SK-N-SH (cell line): ENCODE measurements at regions not wholly inside any gene's neighbourhood (a gene's known extent, or its start where the extent isn't known, plus 50 kb on each side); places are given as distances from the start of the nearest gene placed in this dataset.

Experiments used
- CTCF ChIA-PET: fragments of 300-600, 350-600 bp; formaldehyde crosslinking; extraction: SDS; loops from one replicate; lab custom pipeline; 2021; lab: Yijun Ruan, JAX
- POLR2A ChIA-PET: fragments of 350-600 bp; sonication (Branson Sonifier 250); formaldehyde crosslinking; extraction: SDS; loops from one replicate; lab custom pipeline; 2020; ENCODE audit warnings: antibody characterized with exemption, inconsistent platforms; lab: Yijun Ruan, JAX
- DNase-seq: peaks from one replicate; pipeline ENCODE4 v3.0.0; 2012
- H2AFZ ChIP-seq: fragments of 200-600 bp; sonication (generic); 2 replicates; pipeline ENCODE4 v1.8.1; 2016; ENCODE audit warnings: antibody characterized with exemption, mild to moderate bottlenecking, low read depth
- H3F3A ChIP-seq: fragments of 200-600 bp; sonication (generic); replicated peaks from 2 replicates; pipeline ENCODE3; 2016; ENCODE audit warnings: antibody characterized with exemption, mild to moderate bottlenecking; ENCODE audit not compliant: insufficient read depth
- H3K27ac ChIP-seq, 2 experiments: fragments of 200-500 bp in 1 of 2; fragments of 200-600 bp in 1 of 2; sonication (Bioruptor generic) in 1 of 2; sonication (generic), shearing (Covaris generic) in 1 of 2; 2 replicates each; pipeline versions ENCODE4 v1.5.1 to v1.6.1; 2014 to 2016; ENCODE audit warnings: low read depth in 2 of 2, inconsistent platforms in 1 of 2, low read length in 1 of 2, mild to moderate bottlenecking in 1 of 2, mixed read lengths in 1 of 2
- H3K27me3 ChIP-seq: fragments of 200-600 bp; sonication (generic), shearing (Covaris generic); 2 replicates; pipeline ENCODE4 v1.6.1; 2016; ENCODE audit warnings: mixed run types; ENCODE audit not compliant: insufficient read depth
- H3K36me3 ChIP-seq, 2 experiments: fragments of 200-500 bp in 1 of 2; fragments of 200-600 bp in 1 of 2; sonication (Bioruptor generic) in 1 of 2; sonication (generic) in 1 of 2; replicated peaks in 1 of 2; 2 replicates each; pipeline versions ENCODE3 to v1.5.1; 2014 to 2016; ENCODE audit warnings: low read length in 1 of 2, mild to moderate bottlenecking in 1 of 2; ENCODE audit not compliant: insufficient read depth in 2 of 2, control insufficient read depth in 1 of 2
- H3K4me1 ChIP-seq, 2 experiments: fragments of 200-500 bp in 1 of 2; fragments of 200-600 bp in 1 of 2; sonication (Bioruptor generic) in 1 of 2; sonication (generic), shearing (Covaris generic) in 1 of 2; 2 replicates each; pipeline versions ENCODE4 v1.5.1 to v1.6.1; 2014 to 2016; ENCODE audit warnings: low read depth in 1 of 2, low read length in 1 of 2, mixed run types in 1 of 2; ENCODE audit not compliant: insufficient read depth in 2 of 2, control insufficient read depth in 1 of 2
- H3K4me2 ChIP-seq: fragments of 200-600 bp; sonication (generic), shearing (Covaris generic); 2 replicates; pipeline ENCODE4 v1.6.1; 2017; ENCODE audit warnings: mixed run types
- H3K4me3 ChIP-seq, 2 experiments: fragments of 200-500 bp in 1 of 2; fragments of 200-600 bp in 1 of 2; sonication (Bioruptor generic) in 1 of 2; sonication (generic), shearing (Covaris generic) in 1 of 2; 2 replicates each; pipeline versions ENCODE4 v1.5.1 to v1.8.1; 2014 to 2016; ENCODE audit warnings: low read depth in 2 of 2, inconsistent platforms in 1 of 2, low read length in 1 of 2, mild to moderate bottlenecking in 1 of 2, mixed read lengths in 1 of 2, moderate library complexity in 1 of 2
- H3K79me2 ChIP-seq: fragments of 200-600 bp; sonication (generic); 2 replicates; pipeline ENCODE4 v1.8.1; 2017; ENCODE audit warnings: mild to moderate bottlenecking; ENCODE audit not compliant: insufficient read depth
- H3K9ac ChIP-seq: fragments of 200-600 bp; sonication (generic); 2 replicates; pipeline ENCODE4 v1.6.1; 2017; ENCODE audit warnings: mixed run types
- H3K9me2 ChIP-seq: fragments of 200-600 bp; sonication (generic); 2 replicates; pipeline ENCODE4 v1.6.1; 2017; ENCODE audit warnings: mixed run types
- H3K9me3 ChIP-seq: fragments of 200-600 bp; sonication (generic); 2 replicates; pipeline ENCODE4 v1.6.1; 2017; ENCODE audit warnings: mixed run types, mild to moderate bottlenecking, moderate library complexity
- H4K20me1 ChIP-seq: fragments of 200-600 bp; sonication (generic); 2 replicates; pipeline ENCODE4 v1.6.1; 2017; ENCODE audit warnings: mild to moderate bottlenecking, mixed run types; ENCODE audit not compliant: insufficient read depth
- ELF1 ChIP-seq: IDR thresholded peaks from 2 replicates; pipeline ENCODE4 v1.4.0; 2012
- EZH2phosphoT487 ChIP-seq: fragments of 200-600 bp; sonication (generic); IDR thresholded peaks from 2 replicates; pipeline ENCODE4 v1.6.1; 2017; ENCODE audit warnings: low read depth, mixed run types, mild to moderate bottlenecking, antibody characterized with exemption, moderate library complexity, borderline replicate concordance
- FOSL2 ChIP-seq: IDR thresholded peaks from 2 replicates; pipeline ENCODE4 v1.4.0; 2012; ENCODE audit warnings: low read depth, mild to moderate bottlenecking, moderate library complexity, borderline replicate concordance
- FOXJ3 ChIP-seq: sonication (generic); formaldehyde crosslinking; IDR thresholded peaks from 2 replicates; pipeline ENCODE4 v1.5.1; 2020; ENCODE audit warnings: mild to moderate bottlenecking, missing genetic modification reagents
- FOXM1 ChIP-seq: IDR thresholded peaks from 2 replicates; pipeline ENCODE4 v1.4.0; 2012; ENCODE audit warnings: low read depth, mild to moderate bottlenecking
- GABPA ChIP-seq: IDR thresholded peaks from 2 replicates; pipeline ENCODE4 v1.4.0; 2012; ENCODE audit warnings: low read depth, mild to moderate bottlenecking
- IRF3 ChIP-seq: fragments of 150-350 bp; IDR thresholded peaks from 2 replicates; pipeline ENCODE4 v1.6.1; 2016; ENCODE audit warnings: mild to moderate bottlenecking, low read depth, low read length
- MAX ChIP-seq: IDR thresholded peaks from 2 replicates; pipeline ENCODE4 v1.4.0; 2012; ENCODE audit warnings: low read depth
- NFIC ChIP-seq: IDR thresholded peaks from 2 replicates; pipeline ENCODE4 v1.4.0; 2012; ENCODE audit warnings: borderline replicate concordance
- POLR2AphosphoS5 ChIP-seq: IDR thresholded peaks from 2 replicates; pipeline ENCODE4 v1.6.1; 2012; ENCODE audit warnings: low read depth, low read length
- RCOR1 ChIP-seq: fragments of 150-350 bp; IDR thresholded peaks from 2 replicates; pipeline ENCODE4 v1.6.1; 2017; ENCODE audit warnings: antibody characterized with exemption, low read length
- RFX5 ChIP-seq: IDR thresholded peaks from 2 replicates; pipeline ENCODE4 v1.6.1; 2012; ENCODE audit warnings: mild to moderate bottlenecking, improper control_type of control experiment, low read length
- SIN3A ChIP-seq: IDR thresholded peaks from 2 replicates; pipeline ENCODE4 v1.6.1; 2012; ENCODE audit warnings: low read depth, mild to moderate bottlenecking, low read length, moderate library complexity, borderline replicate concordance
- SMC3 ChIP-seq: IDR thresholded peaks from 2 replicates; pipeline ENCODE4 v1.6.1; 2012; ENCODE audit warnings: low read depth, low read length, improper control_type of control experiment
- TCF12 ChIP-seq: IDR thresholded peaks from 2 replicates; pipeline ENCODE4 v1.4.0; 2012
- USF1 ChIP-seq: IDR thresholded peaks from 2 replicates; pipeline ENCODE4 v1.4.0; 2012; ENCODE audit warnings: low read depth, borderline replicate concordance
- USF2 ChIP-seq: fragments of 150-350 bp; IDR thresholded peaks from 2 replicates; pipeline ENCODE4 v1.6.1; 2017; ENCODE audit warnings: antibody characterized with exemption, low read length, low read depth, borderline replicate concordance
- ZBTB33 ChIP-seq: IDR thresholded peaks from 2 replicates; pipeline ENCODE4 v1.4.0; 2012; ENCODE audit warnings: low read depth, borderline replicate concordance
- WGBS: methylation state at CpG from one replicate; pipeline ENCODE4 v1.1.6; 2017; ENCODE audit warnings: low lambda C conversion rate; 5-methylcytosine and 5-hydroxymethylcytosine counted together

- no peak overlapping the region for H3K9ac ChIP-seq
- peaks cover 35% of the 10 kb centered on the region; the same call in 1 of the 2 replicates for H3K27me3 ChIP-seq
- WGBS: 41% methylated on average over 15 of the region's 16 CpGs
- no peaks in the 10 kb centered on the region for H3K4me1 ChIP-seq
- H4K20me1 ChIP-seq: no peaks in the 10 kb centered on the region
- no peak overlapping the region for H3K4me2 ChIP-seq
- ChIA-PET CTCF (no interaction called here), POLR2A (no interaction called here)
- H3K9me3 ChIP-seq: no peaks in the 10 kb centered on the region
- H3K79me2 ChIP-seq: no peaks in the 10 kb centered on the region
- TF ChIP-seq IRF3 (no peak), SIN3A (no peak), NFIC (no peak), ZBTB33 (no peak), MAX (no peak), SMC3 (no peak), ELF1 (no peak), GABPA (no peak), TCF12 (no peak), USF2 (no peak), POLR2AphosphoS5 (no peak), FOSL2 (no peak), USF1 (no peak), FOXJ3 (CRISPR knock-in tag) (no peak), EZH2phosphoT487 (no peak), RCOR1 (no peak), FOXM1 (no peak), RFX5 (no peak)
- no peak overlapping the region for H3K4me3 ChIP-seq
- H2AFZ ChIP-seq: no peak overlapping the region
- no peaks in the 10 kb centered on the region for H3K36me3 ChIP-seq
- no peak for DNase-seq
- no peaks in the 10 kb centered on the region for H3K9me2 ChIP-seq
- peaks cover under 1% of the 10 kb centered on the region for H3F3A ChIP-seq
- H3K27ac ChIP-seq: no peak overlapping the region
Measured at GRCh38 chr16:87192452-87193073, 124.6 kb downstream of the C16orf95 start.
